Activated CD4-positive, alpha-beta T cell treated with anti-CD3 and anti-CD28 coated beads, Interleukin-2, Interleukin-4, amounts not matched to agents 100 ng/mL and 50 ng/mL, durations not matched to agents 16 hours and 8 hours (primary cell): ENCODE measurements at regions not wholly inside any gene's neighbourhood (a gene's known extent, or its start where the extent isn't known, plus 50 kb on each side); places are given as distances from the start of the nearest gene placed in this dataset.

Experiments
- DNase-seq: peaks from one replicate; pipeline ENCODE4 v3.0.0-alpha.2; 2020; ENCODE audit warnings: low spot score

DNA sequence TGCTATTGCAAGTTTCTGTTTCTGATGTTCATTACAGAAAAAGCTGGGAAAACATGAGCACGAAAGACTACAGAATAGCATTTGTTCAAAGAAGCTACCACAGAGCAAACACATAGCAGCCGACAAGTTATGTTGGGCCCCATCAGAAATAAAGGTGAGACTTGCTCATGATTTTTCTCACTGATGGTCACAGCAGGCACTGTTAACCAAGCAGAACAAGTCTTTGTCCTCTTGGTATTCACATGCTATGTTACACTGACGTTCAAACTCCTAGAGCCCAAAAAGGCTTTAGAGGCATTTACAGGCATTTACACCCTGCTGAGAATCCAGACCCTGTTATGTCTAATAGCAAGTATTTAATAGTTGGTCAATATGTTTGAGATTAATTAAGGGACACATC, 235.0 kb upstream of the HNMT start:
- no peak for DNase-seq

DNA sequence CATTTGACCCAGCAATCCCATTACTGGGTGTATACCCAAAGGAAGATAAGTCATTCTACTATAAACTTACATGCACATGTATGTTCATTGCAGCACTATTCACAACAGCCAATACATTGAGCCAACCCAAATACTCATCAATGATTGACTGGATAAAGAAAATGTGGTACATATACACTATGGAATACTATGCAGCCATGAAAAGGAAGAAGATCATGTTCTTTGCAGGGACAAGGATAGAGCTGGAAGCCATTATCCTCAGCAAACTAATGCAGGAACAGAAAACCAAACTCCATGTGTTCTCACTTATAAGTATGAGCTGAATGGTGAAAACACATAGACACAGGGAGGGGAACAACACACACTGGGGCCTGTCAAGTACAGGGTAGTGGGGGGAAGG, 226.7 kb upstream of the HNMT start:
- no peak for DNase-seq

DNA sequence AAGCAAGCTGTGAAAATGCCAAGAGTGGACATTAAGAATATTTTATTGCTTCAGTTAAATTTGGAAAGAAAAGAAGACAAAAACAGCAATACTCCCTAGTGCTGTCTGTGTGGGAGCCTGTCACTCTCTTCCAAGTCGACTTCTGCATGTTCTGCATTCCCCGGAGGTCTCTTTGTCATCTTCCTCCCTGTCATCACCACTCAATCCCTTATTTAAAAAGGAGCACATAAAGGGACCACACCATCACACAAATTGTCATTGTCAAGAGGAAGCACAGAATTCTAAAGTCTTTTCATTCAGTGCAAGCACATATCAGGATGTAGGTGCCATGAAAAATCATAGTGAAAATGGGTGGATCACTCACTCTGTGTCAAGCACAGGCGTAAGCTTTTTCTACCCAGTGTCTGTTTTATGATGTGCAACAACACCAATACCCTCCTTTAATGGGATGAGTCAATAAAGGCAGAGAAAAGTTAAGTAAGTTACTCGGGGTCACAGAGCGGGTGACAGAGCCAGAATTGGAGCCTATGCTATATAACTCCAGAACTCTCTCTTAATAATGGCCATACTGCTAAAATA, 222.4 kb upstream of the HNMT start:
- no peak for DNase-seq

GRCh38 chr2:137747509-137747908, 216.8 kb upstream of the HNMT start:
- no peak for DNase-seq

- no peak for DNase-seq
These were observed 215.7 kb upstream of the HNMT start for GRCh38 chr2:137748533-137748932.

GRCh38 chr2:137764646-137765045, 199.6 kb upstream of the HNMT start:
- no peak for DNase-seq

- DNase-seq: no peak
These were observed 194.9 kb upstream of the HNMT start for GRCh38 chr2:137769406-137769805.

GRCh38 chr2:137770166-137770565, 194.1 kb upstream of the HNMT start:
- no peak for DNase-seq

GRCh38 chr2:137771064-137771463, 193.2 kb upstream of the HNMT start:
- DNase-seq: no peak

GRCh38 chr2:137772451-137772850, 191.8 kb upstream of the HNMT start:
- DNase-seq: no peak

- DNase-seq: no peak
These were observed 188.7 kb upstream of the HNMT start for GRCh38 chr2:137775529-137775928.

- no peak for DNase-seq
These were observed 187.6 kb upstream of the HNMT start for GRCh38 chr2:137776697-137777096.

DNA sequence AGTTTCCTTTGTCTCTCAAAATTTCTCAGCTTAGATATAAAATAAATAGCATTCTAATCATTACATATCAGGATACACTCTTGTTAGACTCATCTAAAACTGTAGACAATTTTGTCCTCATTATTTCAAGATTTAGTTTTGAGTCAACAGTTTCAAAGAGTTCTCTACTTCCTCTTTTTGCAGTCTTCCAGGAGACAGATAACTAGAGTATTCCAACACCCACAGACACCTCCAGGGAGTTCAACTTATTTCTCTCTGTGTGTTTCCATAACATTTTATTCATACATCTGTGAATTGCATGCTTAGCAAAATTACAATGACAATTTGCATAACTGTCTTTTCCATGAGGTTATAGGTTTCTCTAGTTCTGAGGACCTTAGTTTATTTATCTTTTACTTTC, 166.6 kb upstream of the HNMT start:
- no peak for DNase-seq

DNA sequence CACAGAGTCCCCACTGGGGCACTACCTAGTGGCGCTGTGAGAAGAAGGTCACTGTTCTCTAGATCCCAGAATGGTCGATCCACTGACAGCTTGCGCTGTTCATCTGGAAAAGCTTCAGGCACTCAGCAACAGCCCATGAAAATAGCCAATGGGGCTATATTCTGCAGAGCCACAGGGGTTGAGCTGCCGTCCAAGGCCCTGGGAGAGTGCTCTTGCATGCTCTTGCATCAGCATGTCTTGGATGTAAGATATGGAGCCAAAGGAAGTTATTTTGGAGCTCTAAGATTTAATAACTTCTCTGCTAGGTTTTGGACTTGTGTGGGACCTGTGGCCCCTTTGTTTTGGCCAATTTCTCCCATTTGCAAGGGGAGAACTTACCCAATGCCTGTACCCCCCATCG, 164.7 kb upstream of the HNMT start:
- DNase-seq: no peak

DNA sequence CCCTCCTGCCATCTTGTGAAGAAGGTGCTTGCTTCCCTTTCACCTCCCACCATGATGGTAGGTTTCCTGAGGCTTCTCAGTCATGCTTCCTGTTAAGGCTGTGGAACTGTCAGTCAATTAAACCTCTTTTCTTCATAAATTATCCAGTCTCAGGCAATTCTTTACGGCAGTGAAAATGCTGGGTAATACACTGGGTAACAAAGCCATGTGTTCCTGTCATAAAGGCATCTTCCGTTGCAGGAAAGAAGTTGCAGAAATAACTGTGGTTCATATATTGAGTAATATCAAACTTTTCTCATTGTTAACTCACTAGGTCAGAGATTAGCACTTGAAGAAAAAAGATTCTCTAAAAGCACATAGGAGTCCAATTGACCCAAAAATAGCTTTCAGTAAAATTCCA, 163.9 kb upstream of the HNMT start:
- DNase-seq: no peak

DNA sequence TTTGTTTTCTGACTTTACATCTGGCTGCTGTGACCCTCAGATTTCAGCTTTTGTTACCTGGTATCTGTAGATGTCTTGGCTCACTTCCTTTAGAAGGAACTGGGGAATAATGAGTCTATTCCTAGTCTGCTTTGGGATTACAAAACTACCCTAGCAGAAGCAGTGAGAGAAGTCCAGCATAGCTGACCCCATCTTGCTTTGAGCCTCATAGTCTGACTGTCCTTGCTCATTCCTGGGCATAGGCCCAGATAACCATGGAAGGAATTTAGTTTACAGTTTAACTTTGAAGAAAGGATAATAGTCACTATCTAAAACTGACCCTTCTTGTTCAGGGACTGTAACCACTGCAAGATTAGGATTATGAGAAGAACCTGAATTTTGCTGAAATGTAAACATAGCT, 163.0 kb upstream of the HNMT start:
- no peak for DNase-seq

DNA sequence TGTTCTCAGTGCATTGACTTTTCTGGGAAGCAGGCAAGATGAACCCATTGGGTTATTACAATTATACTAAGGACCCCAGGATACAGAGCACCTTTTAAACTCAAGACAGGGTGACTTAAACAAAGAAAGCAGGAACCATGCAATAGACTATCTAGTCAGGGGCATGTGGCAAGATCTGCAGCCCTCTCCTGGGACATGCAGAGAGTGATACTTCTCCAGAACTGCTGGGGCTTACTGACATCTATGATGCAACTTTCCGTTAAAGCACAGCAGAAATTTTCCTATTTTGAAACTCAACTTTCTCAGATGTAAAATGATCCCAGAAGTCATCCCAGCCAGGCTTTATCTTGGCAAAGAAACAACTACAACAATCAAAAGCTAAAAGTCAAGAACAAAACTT, 162.2 kb upstream of the HNMT start:
- no peak for DNase-seq

- no peak for DNase-seq
These were observed 158.0 kb upstream of the HNMT start for GRCh38 chr2:137806068-137806805.

DNA sequence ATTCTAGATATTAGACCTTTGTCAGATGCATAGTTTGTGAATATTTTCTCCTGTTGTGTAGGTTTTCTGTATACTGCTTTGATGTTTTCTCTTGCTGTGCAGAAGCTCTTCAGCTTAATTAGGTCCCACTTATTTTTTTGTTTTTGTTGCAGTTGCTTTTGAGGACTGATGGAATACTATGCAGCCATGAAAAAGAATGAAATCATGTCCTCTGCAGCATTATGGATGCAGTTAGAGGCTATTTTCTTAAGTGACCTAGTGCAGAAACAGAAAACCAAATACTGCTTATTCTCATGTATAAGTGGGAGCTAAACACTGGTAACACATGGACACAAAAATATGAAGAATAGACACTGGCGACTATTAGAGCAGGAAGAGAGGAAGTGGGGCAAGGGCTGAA, 155.0 kb upstream of the HNMT start:
- no peak for DNase-seq

DNA sequence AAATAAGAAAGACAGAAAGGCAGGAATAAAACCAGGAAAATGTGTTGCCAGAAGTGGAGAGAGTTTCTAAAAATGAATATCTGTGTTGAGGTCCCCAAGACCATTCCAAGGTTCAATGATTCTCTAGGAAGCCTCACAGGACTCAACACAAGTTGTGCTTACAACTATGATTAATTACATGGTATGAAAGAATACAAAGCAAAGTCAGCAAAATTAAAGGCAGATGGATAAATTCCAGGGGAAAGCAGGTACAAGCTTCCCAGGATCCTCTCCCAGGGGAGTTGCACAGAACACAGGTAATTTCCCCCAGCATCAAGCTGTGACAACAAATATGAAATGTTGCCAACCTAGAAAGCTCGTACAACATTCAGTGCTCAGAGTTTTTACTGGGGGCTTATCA, 154.4 kb upstream of the HNMT start:
- DNase-seq: no peak

GRCh38 chr2:137812517-137812916, 151.8 kb upstream of the HNMT start:
- no peak for DNase-seq

GRCh38 chr2:137813176-137813575, 151.1 kb upstream of the HNMT start:
- DNase-seq: no peak

DNA sequence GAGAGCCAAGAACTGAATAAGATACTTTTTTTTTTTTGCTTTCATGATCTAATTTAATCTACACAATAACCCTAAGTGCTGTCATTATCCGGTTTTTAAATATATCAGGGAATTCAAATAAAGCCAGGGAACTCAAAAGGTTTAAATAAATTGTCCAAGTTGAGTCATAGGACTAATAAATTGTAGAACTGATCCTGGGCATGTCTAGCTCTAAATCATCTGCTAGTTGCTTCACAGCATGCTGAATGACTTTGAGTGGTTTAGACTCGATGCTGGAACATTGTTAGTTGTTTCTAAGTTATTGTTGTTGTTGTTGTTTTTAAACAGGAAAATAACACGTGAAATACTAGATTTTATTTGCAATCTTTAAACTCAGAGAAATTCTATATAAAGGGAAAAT, 147.2 kb upstream of the HNMT start:
- DNase-seq: no peak

- DNase-seq: no peak
These were observed 141.1 kb upstream of the HNMT start for GRCh38 chr2:137823196-137823595.
